ENCODE measurements at regions not wholly inside any gene's neighbourhood (a gene's known extent, or its start where the extent isn't known, plus 50 kb on each side); places are given as distances from the start of the nearest gene placed in this dataset.

DNA sequence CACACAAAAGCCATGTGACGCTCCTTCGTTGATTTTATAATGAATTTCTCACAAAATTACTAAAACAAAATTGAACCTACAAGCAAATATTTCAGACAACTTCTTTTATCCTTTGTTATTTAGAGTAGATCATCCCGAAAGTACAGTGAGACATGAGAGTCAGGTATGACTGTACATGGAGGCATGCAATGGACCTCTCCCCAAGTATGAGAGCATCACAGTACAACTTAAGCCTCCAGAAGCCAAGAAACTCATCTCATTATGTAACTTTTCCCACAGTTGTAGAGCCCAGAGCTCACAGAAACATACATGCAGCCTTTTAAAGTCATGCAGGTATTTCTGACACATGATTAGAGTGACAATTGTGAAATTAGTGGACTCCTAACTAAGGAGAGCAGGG lies 167.7 kb downstream of the PAPSS1 start:
- TF ChIP-seq, protein P1, sequence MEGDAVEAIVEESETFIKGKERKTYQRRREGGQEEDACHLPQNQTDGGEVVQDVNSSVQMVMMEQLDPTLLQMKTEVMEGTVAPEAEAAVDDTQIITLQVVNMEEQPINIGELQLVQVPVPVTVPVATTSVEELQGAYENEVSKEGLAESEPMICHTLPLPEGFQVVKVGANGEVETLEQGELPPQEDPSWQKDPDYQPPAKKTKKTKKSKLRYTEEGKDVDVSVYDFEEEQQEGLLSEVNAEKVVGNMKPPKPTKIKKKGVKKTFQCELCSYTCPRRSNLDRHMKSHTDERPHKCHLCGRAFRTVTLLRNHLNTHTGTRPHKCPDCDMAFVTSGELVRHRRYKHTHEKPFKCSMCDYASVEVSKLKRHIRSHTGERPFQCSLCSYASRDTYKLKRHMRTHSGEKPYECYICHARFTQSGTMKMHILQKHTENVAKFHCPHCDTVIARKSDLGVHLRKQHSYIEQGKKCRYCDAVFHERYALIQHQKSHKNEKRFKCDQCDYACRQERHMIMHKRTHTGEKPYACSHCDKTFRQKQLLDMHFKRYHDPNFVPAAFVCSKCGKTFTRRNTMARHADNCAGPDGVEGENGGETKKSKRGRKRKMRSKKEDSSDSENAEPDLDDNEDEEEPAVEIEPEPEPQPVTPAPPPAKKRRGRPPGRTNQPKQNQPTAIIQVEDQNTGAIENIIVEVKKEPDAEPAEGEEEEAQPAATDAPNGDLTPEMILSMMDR (conservative IDR thresholded peaks at IDR 0.05; ENCODE audit: low read length): no peak
- TF ChIP-seq EZH2phosphoT487 (IDR thresholded peaks at IDR 0.05; ENCODE audit: borderline replicate concordance): no peak

Measured in Loucy (cell line).